HG02938 (cell line): ENCODE measurements at regions not wholly inside any gene's neighbourhood (a gene's known extent, or its start where the extent isn't known, plus 50 kb on each side); places are given as distances from the start of the nearest gene placed in this dataset.
"Not testable (repeated sequence)": the region's sequence is repeated elsewhere in the genome, so short reads cannot be mapped to it uniquely, and the experiment has no call there.

ENCODE experiments used
- ATAC-seq: cut with Tn5 transposase; IDR thresholded peaks from one replicate; pipeline ENCODE4 v1.9.1; 2021; ENCODE audit warnings: mild to moderate bottlenecking, moderate library complexity; ENCODE audit not compliant: unreplicated experiment

DNA sequence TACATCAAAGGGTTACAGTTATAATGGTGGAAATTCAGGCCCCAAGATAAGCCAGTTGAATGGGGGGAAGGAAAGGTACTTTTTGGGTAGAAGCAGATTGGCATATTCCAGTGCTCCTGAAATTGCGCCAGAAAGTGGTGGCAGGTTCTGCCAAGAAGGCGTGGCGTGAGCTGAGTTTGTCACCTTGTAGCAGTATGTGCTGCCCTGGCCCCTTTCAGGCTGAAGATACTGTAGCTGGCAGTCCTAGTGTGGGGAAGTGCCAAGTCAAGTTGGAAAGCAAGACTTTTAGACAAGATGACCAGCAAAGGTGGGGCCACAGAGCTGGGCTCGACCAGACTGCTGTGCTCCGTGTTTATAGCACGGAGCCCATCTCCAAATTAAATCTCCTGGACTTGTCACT, 133.6 kb upstream of the GLRA1 start:
- ATAC-seq = no peak

DNA sequence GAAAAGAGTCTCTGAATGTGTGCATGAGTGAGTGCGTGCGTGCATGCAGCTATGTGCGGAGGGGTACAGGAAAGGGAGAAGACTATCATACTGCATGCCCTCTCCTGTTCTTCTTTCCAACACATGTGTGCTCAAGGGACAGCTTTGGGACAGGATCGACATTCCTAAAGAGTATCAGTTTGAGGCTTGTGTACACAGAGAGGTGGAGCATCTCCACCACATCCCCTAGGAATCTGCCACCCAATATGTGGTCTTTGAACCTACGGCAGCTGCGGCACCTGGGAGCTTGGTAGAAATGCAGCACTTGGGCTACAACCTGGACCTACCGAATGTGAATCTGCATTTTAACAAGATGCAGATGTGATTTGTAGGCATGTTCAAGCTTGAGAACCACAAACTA, 132.3 kb upstream of the GLRA1 start:
- ATAC-seq = no peak

DNA sequence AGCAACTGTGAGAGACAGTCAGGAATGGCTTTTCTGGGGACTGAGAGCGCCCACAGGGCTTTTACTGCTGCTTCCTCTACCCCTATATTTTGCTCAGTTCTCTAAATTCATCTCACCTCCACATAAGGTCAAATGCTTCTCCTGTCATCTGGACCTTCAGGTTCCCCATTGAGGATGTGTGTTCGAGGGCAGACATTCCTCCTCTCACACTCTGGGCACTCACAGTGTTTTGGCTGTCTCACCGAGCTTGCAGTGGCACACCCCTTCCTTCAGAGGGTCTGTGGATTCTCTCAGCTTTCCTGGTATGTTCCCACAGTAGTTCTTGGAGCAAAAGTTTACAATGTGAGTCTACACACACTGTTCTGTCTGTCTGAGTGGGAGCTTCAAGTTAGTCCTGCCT, 127.8 kb upstream of the GLRA1 start:
- no peak for ATAC-seq

DNA sequence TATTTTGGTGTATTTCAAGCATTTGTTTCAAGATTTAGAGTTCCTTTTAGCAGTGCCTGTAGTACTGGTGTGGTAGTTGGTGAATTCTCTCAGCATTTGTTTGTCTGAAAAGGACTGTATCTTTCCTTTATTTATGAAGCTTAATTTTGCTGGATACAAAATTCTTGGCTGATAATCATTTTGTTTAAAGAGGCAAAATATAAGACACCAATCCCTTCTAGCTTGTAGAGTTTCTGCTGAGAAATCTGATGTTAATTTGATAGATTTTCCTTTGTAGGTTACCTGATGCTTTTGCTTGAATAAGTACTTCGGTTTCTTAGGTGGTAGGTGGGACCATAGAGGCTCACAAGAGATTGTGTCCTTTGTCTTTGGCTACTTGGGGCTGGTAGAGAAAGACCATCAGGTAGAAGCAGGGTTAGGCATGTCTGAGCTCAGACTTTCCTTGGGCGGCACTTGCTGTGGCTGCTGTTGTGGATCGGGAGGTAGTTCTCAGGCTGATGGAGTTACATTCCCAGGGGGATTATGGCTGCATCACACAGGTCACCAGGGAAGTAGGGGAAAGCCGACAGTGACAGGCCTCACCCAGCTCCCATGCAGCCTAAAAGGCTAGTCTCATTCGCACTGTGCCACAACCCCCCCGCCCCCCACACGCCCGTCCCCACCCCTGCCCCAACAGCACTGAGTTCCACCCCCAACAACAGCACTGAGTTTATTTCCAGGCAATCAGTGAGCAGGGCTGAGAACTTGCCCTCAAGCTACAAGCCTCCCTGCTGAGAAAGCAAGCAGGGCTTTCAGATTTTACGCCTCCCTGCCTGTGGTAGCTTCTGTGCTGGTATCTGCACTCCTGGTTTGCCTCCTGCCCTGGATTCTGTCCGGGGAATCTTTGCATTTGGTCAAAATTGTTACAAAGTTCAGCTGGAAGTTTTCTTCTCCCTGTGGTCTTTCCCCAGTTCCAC, 127.1 kb upstream of the GLRA1 start:
- ATAC-seq = no peak

DNA sequence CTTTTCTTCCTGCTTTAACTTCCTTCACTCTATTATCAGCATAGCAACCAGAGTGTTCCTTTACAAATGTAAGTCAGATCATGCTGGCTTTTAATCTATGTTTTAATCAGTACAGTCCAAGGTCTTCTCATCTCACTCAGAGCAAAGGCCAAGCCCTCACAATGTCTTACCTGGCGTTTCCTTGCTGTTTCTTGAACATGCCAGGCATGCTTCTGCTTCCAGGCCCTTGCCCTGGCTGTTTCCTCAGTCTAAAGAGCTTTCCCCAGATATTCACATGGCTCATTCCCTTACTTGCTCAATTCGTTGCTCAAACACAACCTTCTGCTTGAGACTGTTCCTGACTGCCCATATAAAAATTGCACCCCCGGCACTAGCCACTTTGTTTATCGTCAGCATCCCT, 121.7 kb upstream of the GLRA1 start:
- no peak for ATAC-seq

DNA sequence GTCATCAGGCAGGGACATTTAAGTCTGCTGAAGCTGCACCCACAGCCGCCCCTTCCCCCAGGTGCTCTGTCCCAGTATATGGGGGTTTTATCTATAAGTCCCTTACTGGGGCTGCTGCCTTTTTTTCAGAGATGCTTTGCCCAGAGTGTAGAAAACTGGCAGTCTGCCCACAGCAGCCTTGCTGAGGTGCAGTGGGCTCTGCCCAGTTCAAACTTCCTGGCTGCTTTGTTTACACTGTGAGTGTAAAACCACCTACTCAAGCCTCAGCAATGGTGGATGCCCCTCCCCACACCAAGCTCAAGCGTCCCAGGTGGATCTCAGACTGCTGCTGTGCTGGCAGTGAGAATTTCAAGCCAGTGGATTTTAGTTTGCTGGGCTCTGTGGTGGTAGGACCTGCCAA, 114.2 kb upstream of the GLRA1 start:
- ATAC-seq = not testable (repeated sequence)

DNA sequence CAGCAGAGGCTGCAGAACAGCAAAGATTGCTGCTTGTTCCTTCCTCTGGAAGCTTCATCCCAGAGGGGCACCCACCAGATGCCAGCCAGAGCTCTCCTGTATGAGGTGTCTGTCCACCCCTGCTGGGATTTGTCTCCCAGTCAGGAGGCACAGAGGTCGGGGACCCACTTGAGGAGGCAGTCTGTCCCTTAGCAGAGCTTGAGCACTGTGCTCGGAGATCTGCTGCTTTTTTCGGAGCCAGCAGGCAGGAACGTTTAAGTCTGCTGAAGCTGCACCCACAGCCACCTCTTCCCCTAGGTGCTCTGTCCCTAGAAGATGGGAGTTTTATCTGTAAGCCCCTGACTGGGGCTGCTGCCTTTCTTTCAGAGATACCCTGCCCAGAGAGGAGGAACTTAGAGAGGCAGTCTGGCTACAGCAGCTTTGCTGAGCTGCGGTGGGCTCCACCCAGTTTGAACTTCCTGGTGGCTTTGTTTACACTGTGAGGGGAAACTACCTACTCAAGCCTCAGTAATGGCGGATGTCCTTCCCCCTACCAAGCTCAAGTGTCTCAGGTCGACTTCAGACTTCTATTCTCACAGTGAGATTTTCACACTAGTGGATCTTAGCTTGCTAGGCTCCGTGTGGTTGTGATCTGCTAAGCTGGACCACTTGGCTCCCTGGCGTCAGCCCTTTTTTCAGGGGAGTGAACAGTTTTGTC, 101.8 kb upstream of the GLRA1 start:
- not testable (repeated sequence) for ATAC-seq

DNA sequence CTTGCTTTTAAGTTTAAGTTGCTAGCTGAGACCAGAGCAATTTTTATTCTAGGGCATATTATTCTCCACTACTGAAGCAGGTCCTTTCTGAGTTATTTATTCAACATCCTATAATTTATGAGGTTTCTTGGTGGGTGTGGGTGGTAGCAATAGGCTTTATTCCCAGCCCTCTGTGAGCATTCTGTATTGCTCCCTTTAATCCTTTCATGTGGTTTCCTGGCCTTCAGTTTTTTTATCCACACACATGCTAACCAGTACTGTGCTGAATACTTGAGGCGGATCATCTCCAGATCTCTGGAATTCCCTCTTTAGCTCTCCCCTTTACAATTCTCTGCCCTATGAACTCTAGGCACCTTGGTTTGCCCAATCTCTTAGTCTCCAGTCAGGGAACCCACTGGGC, 91.8 kb upstream of the GLRA1 start:
- ATAC-seq = no peak

DNA sequence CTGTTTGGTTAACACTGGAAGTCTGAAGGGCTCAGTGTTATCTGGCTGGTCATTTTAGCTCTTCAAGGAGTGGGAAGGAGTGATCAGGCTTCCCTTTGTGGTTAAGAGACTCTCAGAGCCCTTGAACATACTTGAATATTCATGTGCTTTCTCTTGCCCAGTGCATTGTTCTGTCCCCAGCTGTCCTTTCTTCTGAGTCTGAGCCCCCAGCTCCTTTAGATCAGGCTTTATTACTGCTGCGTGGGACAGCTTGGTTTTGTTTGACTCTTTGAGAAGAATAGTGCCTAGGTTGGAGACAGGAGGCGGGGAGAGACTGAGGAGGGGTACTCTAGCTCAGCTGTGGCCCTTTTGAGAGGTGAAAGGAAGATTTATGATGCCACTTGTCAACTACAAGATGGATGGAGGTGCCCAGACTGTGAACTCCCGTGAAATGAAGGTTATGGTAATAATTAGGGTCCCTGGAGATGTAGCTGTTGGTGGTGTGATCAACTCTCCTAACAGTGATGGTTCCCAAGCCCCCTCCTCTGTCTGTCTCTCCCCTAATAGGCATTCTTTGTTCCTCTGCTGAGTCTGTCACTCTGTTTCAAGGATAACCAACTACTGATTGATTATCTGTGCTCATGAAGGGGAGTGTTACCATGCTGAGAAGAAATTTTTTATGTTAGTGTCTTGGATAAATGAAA, 83.1 kb upstream of the GLRA1 start:
- no peak for ATAC-seq

DNA sequence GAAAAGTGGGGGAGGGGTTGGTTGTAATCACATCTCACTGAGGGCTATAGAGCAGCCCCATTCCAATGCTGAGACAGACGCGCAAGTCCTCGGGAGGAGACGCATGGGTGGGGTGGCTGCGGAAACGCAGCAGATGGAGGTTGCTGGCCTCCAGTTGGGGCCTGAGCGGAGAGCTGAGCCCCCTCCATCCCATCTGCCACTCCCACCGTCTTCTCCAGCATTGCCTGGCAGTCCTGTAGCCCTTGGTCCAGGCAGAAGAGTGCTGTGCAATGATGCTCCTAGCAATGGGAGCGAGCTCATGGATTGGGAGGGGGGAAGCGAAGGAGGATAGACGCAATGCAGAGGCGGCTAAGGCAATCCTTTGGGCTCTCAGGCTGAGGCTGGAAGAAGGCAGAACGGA, 79.4 kb upstream of the GLRA1 start:
- ATAC-seq = no peak
